ENCODE measurements at regions not wholly inside any gene's neighbourhood (a gene's known extent, or its start where the extent isn't known, plus 50 kb on each side); places are given as distances from the start of the nearest gene placed in this dataset.

DNA sequence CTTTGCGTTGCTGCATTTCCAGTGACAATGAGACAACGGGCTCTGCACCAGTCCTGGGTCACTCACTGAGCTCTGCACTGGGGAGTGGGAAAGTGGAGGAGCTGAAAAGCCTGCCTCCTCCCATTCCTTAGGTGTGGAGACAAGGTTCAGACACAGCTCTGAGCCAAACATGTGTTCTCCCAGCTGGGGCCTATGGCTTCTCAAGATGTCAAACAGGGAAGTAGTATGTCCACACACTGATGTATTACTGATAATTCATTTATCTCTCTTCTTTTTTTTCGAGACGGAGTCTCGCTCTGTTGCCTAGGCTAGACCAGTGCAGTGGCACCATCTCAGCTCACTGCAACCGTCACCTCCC lies 90.2 kb upstream of the SLC4A7 start:
- TF ChIP-seq, protein P1, sequence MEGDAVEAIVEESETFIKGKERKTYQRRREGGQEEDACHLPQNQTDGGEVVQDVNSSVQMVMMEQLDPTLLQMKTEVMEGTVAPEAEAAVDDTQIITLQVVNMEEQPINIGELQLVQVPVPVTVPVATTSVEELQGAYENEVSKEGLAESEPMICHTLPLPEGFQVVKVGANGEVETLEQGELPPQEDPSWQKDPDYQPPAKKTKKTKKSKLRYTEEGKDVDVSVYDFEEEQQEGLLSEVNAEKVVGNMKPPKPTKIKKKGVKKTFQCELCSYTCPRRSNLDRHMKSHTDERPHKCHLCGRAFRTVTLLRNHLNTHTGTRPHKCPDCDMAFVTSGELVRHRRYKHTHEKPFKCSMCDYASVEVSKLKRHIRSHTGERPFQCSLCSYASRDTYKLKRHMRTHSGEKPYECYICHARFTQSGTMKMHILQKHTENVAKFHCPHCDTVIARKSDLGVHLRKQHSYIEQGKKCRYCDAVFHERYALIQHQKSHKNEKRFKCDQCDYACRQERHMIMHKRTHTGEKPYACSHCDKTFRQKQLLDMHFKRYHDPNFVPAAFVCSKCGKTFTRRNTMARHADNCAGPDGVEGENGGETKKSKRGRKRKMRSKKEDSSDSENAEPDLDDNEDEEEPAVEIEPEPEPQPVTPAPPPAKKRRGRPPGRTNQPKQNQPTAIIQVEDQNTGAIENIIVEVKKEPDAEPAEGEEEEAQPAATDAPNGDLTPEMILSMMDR (IDR thresholded peaks at IDR 0.05), result no peak
- no peak for TF ChIP-seq POLR2A (IDR thresholded peaks at IDR 0.05)

All from Peyer's patch (tissue), 4 donors.